A673 (cell line): ENCODE measurements at regions not wholly inside any gene's neighbourhood (a gene's known extent, or its start where the extent isn't known, plus 50 kb on each side); places are given as distances from the start of the nearest gene placed in this dataset.

ENCODE experiments used
- CTCF ChIP-seq: fragments of 300-800, 200-600 bp; sonication (generic); conservative IDR thresholded peaks from 2 replicates; pipeline ENCODE4 v1.5.1; 2017; ENCODE audit warnings: low read depth, mild to moderate bottlenecking, antibody characterized with exemption, low read length, moderate library complexity, mixed read lengths
- EZH2 ChIP-seq: fragments of 200-600 bp; sonication (generic); IDR thresholded peaks from 2 replicates; pipeline ENCODE4 v1.6.1; 2017; ENCODE audit warnings: borderline replicate concordance, low read depth, mild to moderate bottlenecking, mixed read lengths, antibody characterized with exemption, low read length; ENCODE audit not compliant: poor library complexity, severe bottlenecking

GRCh38 chrX:465418-466215 is 78.9 kb upstream of the PPP2R3B start:
- TF ChIP-seq CTCF: no peak
- no peak for TF ChIP-seq EZH2
